ENCODE measurements at regions not wholly inside any gene's neighbourhood (a gene's known extent, or its start where the extent isn't known, plus 50 kb on each side); places are given as distances from the start of the nearest gene placed in this dataset.

DNA sequence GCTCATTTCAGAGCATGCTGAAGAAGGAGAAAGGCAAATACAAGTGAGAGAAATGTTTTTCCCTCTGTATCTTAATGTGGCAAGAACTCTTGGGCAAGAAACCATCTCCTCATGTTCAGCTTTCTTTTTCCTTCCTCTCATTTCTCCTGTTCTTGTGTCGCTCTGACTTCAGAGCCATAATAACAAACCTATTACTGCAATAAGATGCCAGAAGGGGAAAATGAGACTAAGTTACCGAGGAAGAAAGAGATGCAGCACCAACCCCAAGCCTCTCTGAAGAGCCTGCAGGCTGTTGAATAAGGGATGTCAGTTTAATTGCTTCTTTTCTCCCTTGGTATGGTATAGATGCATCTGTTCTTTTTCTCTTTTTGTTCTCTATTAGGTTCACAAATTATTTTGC lies 170.1 kb upstream of the GLRA1 start:
- Histone ChIP-seq H3K36me3 (replicated peaks; ENCODE audit: control insufficient read depth, insufficient read depth, low read length) (no peaks in the 10 kb centered on the region), H3K4me3 (ENCODE audit: insufficient read depth, low read depth, low read length) (no peak overlapping the region), H3K27me3 (ENCODE audit: control insufficient read depth, insufficient read depth, low read length) (no peaks in the 10 kb centered on the region; the same call in 1 of the 2 replicates)
- DNase-seq: no peak

DNA sequence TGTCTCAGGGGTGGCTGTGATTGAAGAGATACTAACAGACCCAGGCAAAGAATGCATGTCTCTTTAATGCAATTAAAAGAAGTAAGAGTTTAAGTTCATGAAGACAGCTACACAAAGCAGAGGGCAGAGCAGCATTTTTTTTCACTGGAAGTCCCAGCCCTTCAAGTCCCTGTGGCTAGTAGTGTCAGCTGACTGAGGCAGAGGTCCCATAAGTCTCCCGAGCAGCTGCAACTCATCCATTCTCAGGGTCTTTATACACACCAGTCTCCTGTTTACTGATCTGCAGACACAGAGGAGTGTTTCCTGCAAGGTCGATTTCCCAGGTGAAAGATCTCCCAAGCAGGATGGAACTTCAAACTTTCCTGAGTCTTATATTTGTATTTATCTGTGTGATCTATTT lies 169.4 kb upstream of the GLRA1 start:
- Histone ChIP-seq H3K27me3 (ENCODE audit: control insufficient read depth, insufficient read depth, low read length) (no peaks in the 10 kb centered on the region; the same call in 1 of the 2 replicates), H3K36me3 (replicated peaks; ENCODE audit: control insufficient read depth, insufficient read depth, low read length) (no peaks in the 10 kb centered on the region), H3K4me3 (ENCODE audit: insufficient read depth, low read depth, low read length) (no peak overlapping the region)
- no peak for DNase-seq

DNA sequence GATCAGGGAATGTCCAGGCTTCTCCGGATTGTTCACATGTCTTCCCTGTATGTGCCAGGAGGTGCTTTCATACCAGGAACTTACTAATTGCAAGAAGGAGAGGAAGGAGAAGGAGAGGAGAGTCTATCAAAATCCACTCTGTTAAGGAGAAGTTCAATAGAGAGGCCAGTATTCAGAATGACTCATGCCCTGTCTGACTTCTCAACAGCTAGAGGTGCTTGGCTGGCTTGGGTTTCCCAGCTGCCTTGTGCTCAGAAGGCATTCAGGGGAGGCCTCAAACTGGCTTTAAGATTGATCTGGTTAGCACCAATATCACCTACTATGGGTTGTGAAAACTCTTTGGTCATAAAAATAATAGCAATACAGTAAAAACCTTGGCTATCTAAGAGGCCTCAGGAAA lies 167.9 kb upstream of the GLRA1 start:
- DNase-seq: no peak
- Histone ChIP-seq H3K4me3 (ENCODE audit: insufficient read depth, low read depth, low read length) (no peak overlapping the region), H3K27me3 (ENCODE audit: control insufficient read depth, insufficient read depth, low read length) (no peaks in the 10 kb centered on the region; the same call in 1 of the 2 replicates), H3K36me3 (replicated peaks; ENCODE audit: control insufficient read depth, insufficient read depth, low read length) (no peaks in the 10 kb centered on the region)

DNA sequence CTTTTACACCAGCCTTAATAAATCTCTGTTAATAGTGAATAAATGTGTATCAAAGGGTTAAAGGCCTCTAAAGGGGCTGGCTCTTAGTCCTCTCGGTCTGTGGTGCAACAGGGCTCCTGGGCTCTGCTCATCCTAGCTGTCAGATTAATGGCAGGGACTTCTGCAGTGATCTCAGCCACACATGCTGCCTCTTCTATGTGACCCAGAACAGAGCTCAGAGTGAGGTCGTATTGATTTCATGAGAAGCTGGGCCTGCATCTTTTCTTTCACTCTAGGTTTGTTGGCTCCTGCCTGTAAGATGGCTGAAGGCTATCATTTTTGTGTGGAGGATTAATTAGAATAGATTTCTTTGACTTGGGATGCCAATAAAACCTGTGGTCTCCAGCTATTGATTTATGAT lies 165.0 kb upstream of the GLRA1 start:
- no peak for DNase-seq
- Histone ChIP-seq H3K36me3 (replicated peaks; ENCODE audit: control insufficient read depth, insufficient read depth, low read length) (no peaks in the 10 kb centered on the region), H3K27me3 (ENCODE audit: control insufficient read depth, insufficient read depth, low read length) (no peaks in the 10 kb centered on the region), H3K4me3 (ENCODE audit: insufficient read depth, low read depth, low read length) (no peak overlapping the region)

DNA sequence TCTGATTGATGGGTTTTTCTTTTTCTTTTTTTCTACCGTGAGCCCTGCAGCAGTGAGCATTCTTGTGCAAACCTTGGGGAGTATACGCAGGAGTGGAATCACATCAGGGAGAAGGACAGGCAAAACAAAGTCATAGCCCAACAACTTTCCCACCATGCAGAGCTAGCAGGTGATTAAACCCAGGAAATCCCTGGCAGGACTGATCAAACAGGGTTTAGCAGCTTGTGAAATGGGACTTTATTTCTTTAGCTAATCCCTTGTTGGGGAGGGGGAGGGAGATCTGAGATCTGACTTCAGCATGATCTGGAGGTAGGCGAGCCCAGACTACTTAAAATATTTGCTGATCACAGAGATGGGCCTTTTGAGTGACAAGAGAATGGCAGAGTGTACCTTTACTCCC lies 162.0 kb upstream of the GLRA1 start:
- DNase-seq: no peak
- Histone ChIP-seq H3K4me3 (ENCODE audit: insufficient read depth, low read depth, low read length) (no peak overlapping the region), H3K27me3 (ENCODE audit: control insufficient read depth, insufficient read depth, low read length) (no peaks in the 10 kb centered on the region), H3K36me3 (replicated peaks; ENCODE audit: control insufficient read depth, insufficient read depth, low read length) (no peaks in the 10 kb centered on the region)

DNA sequence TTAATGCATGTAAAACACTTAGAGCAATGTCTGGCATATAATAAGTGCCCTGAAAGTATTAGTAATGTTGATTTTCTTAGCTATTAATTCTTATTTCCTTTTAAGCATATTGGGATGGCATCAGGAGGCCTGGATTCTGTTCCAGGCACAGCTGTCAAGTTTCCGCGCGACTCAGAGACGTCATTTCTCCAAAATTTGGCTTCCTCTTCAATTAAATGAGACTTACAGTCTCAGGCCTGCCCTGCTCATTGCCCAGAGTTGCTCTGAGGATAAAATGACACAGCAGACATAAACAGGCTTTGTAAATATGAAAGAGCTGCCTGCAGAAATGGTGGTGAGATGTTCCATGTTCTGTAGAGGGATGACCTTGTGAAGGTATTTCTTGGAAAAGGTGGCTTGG lies 159.8 kb upstream of the GLRA1 start:
- Histone ChIP-seq H3K36me3 (replicated peaks; ENCODE audit: control insufficient read depth, insufficient read depth, low read length) (no peaks in the 10 kb centered on the region), H3K4me3 (ENCODE audit: insufficient read depth, low read depth, low read length) (no peak overlapping the region), H3K27me3 (ENCODE audit: control insufficient read depth, insufficient read depth, low read length) (no peaks in the 10 kb centered on the region)
- no peak for DNase-seq

DNA sequence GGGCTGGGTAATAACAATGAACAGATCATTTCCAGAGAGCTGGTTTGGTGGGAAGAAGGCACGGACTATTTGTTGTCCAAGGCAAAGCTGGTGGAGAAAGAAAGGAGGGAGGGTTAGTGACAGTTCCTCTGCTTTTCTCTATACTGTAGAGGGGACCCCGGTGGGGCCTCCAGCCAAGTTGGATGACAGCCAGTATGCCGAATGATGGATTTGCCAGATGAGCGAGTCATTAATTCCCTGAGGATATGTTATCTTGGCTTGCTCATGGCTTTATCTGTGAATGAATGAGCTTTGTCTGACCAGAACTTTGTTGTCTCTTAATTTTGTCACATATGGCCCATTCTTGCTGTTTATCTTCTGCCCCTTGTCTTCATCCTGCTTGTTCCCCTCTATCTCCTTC lies 158.6 kb upstream of the GLRA1 start:
- H3K36me3 ChIP-seq (replicated peaks; ENCODE audit: control insufficient read depth, insufficient read depth, low read length): no peaks in the 10 kb centered on the region
- H3K4me3 ChIP-seq (ENCODE audit: insufficient read depth, low read depth, low read length): no peak overlapping the region
- no peaks in the 10 kb centered on the region for H3K27me3 ChIP-seq (ENCODE audit: control insufficient read depth, insufficient read depth, low read length)
- no peak for DNase-seq

DNA sequence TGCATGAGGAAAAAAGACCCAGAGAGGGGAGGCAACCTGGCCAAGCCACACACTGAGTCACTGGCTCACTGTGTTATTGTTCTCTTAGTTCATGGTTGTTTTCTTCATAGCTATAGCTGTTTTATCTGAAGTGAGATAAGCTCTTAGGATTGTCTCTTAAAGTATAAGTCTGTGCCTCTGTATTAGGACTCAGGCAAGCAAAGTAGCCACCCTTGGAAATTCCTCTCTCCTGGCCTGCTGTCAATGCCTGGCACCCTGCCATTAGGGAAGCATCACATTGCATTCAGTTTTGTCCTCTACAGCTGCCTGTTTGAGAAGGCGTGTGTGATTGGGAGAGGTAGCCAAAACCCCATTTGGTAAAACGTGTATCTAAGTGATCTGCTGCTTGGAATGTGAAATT lies 147.4 kb upstream of the GLRA1 start:
- Histone ChIP-seq H3K27me3 (ENCODE audit: control insufficient read depth, insufficient read depth, low read length) (no peaks in the 10 kb centered on the region), H3K4me3 (ENCODE audit: insufficient read depth, low read depth, low read length) (no peak overlapping the region), H3K36me3 (replicated peaks; ENCODE audit: control insufficient read depth, insufficient read depth, low read length) (no peaks in the 10 kb centered on the region)
- no peak for DNase-seq

DNA sequence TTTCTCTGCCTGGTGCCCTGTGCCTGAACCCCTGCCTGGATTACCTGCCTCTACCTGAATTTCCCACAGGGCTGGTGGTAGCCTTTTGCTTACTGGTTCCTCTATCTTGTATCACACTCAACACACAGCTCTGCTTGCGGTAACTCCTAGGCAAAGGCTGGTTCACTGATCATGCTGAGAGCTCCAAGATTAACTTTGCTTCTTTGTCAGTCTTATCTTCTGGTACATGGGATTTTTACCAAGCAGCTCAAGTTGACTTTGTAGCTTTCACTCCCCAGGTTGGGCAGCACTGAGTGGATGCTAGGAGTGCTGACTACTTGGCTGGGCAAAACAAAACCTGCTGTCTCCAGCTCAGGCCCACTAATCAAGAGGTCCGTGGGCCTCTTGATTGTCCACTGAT lies 145.9 kb upstream of the GLRA1 start:
- no peaks in the 10 kb centered on the region for H3K36me3 ChIP-seq (replicated peaks; ENCODE audit: control insufficient read depth, insufficient read depth, low read length)
- H3K27me3 ChIP-seq (ENCODE audit: control insufficient read depth, insufficient read depth, low read length): no peaks in the 10 kb centered on the region
- no peak overlapping the region for H3K4me3 ChIP-seq (ENCODE audit: insufficient read depth, low read depth, low read length)
- no peak for DNase-seq

DNA sequence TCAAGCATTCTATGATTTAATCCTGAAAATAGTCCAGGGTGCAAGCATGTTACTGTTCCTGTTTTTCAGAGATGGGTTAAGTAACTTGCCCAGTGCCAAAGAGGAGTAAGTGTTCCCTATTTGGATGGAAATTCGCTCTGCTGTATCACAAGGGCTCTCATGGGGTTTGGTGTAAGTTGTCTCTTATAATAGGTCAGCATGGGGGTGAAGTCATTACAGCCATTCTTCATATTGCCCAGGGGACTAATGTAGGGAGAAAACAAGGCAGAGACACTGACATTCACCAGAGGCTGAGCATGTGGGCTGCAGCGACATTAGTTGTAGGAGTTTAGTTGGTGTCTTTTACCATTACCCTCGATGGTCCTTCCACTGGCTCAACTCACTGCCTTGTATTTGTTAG lies 142.1 kb upstream of the GLRA1 start:
- Histone ChIP-seq H3K4me3 (ENCODE audit: insufficient read depth, low read depth, low read length) (no peak overlapping the region), H3K27me3 (ENCODE audit: control insufficient read depth, insufficient read depth, low read length) (no peaks in the 10 kb centered on the region), H3K36me3 (replicated peaks; ENCODE audit: control insufficient read depth, insufficient read depth, low read length) (no peaks in the 10 kb centered on the region)
- peak; percentile 5 for DNase-seq

DNA sequence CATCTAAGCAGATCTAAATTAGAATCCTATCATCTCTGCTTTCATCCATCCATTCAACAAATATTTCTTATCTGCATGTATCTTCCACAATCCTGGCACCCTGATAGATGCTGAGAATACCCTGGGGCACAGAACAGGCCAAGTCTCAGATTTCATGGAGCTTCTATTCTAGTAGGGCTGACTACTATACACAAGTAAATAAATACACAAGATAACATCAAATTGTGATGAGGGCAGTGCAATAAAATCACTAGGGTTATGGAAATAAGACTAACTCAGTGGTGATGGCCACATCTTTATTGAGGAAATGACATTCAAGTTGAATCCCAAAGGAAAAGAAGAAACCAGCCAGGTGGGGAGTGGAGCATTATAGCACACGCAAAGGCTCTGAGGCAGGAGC lies 138.4 kb upstream of the GLRA1 start:
- no peak for DNase-seq
- H3K4me3 ChIP-seq (ENCODE audit: insufficient read depth, low read depth, low read length): no peak overlapping the region
- H3K36me3 ChIP-seq (replicated peaks; ENCODE audit: control insufficient read depth, insufficient read depth, low read length): no peaks in the 10 kb centered on the region
- H3K27me3 ChIP-seq (ENCODE audit: control insufficient read depth, insufficient read depth, low read length): no peaks in the 10 kb centered on the region

DNA sequence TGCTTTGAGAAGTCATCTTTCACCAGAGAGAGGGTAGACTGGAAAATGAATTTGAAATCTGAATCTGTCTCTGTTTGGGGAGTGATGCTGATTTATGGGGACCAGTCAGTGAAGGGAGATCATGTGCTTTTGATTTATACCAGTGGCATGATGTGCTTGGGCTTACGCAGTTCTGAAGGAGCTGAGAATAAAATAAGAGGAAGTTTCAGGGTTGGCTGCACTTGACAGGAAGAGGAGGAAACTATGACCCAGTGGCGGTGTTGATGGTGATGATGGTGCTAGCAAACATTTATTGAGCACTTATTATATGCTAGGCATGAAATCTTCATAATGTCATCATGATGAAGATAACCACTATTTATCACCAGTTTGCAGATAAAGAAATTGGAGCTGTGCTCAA lies 136.4 kb upstream of the GLRA1 start:
- H3K27me3 ChIP-seq (ENCODE audit: control insufficient read depth, insufficient read depth, low read length): no peaks in the 10 kb centered on the region
- H3K36me3 ChIP-seq (replicated peaks; ENCODE audit: control insufficient read depth, insufficient read depth, low read length): no peaks in the 10 kb centered on the region
- no peak overlapping the region for H3K4me3 ChIP-seq (ENCODE audit: insufficient read depth, low read depth, low read length)
- no peak for DNase-seq

DNA sequence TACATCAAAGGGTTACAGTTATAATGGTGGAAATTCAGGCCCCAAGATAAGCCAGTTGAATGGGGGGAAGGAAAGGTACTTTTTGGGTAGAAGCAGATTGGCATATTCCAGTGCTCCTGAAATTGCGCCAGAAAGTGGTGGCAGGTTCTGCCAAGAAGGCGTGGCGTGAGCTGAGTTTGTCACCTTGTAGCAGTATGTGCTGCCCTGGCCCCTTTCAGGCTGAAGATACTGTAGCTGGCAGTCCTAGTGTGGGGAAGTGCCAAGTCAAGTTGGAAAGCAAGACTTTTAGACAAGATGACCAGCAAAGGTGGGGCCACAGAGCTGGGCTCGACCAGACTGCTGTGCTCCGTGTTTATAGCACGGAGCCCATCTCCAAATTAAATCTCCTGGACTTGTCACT lies 133.6 kb upstream of the GLRA1 start:
- Histone ChIP-seq H3K4me3 (ENCODE audit: insufficient read depth, low read depth, low read length) (no peak overlapping the region), H3K27me3 (ENCODE audit: control insufficient read depth, insufficient read depth, low read length) (no peaks in the 10 kb centered on the region), H3K36me3 (replicated peaks; ENCODE audit: control insufficient read depth, insufficient read depth, low read length) (no peaks in the 10 kb centered on the region)
- no peak for DNase-seq

DNA sequence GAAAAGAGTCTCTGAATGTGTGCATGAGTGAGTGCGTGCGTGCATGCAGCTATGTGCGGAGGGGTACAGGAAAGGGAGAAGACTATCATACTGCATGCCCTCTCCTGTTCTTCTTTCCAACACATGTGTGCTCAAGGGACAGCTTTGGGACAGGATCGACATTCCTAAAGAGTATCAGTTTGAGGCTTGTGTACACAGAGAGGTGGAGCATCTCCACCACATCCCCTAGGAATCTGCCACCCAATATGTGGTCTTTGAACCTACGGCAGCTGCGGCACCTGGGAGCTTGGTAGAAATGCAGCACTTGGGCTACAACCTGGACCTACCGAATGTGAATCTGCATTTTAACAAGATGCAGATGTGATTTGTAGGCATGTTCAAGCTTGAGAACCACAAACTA lies 132.3 kb upstream of the GLRA1 start:
- Histone ChIP-seq H3K4me3 (ENCODE audit: insufficient read depth, low read depth, low read length) (no peak overlapping the region), H3K36me3 (replicated peaks; ENCODE audit: control insufficient read depth, insufficient read depth, low read length) (no peaks in the 10 kb centered on the region), H3K27me3 (ENCODE audit: control insufficient read depth, insufficient read depth, low read length) (no peaks in the 10 kb centered on the region)
- DNase-seq: no peak

DNA sequence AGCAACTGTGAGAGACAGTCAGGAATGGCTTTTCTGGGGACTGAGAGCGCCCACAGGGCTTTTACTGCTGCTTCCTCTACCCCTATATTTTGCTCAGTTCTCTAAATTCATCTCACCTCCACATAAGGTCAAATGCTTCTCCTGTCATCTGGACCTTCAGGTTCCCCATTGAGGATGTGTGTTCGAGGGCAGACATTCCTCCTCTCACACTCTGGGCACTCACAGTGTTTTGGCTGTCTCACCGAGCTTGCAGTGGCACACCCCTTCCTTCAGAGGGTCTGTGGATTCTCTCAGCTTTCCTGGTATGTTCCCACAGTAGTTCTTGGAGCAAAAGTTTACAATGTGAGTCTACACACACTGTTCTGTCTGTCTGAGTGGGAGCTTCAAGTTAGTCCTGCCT lies 127.8 kb upstream of the GLRA1 start:
- no peaks in the 10 kb centered on the region for H3K36me3 ChIP-seq (replicated peaks; ENCODE audit: control insufficient read depth, insufficient read depth, low read length)
- no peak for DNase-seq
- H3K27me3 ChIP-seq (ENCODE audit: control insufficient read depth, insufficient read depth, low read length): no peaks in the 10 kb centered on the region
- no peak overlapping the region for H3K4me3 ChIP-seq (ENCODE audit: insufficient read depth, low read depth, low read length)

Measured in H7 (cell line).